ENCODE measurements at regions not wholly inside any gene's neighbourhood (a gene's known extent, or its start where the extent isn't known, plus 50 kb on each side); places are given as distances from the start of the nearest gene placed in this dataset.

DNA sequence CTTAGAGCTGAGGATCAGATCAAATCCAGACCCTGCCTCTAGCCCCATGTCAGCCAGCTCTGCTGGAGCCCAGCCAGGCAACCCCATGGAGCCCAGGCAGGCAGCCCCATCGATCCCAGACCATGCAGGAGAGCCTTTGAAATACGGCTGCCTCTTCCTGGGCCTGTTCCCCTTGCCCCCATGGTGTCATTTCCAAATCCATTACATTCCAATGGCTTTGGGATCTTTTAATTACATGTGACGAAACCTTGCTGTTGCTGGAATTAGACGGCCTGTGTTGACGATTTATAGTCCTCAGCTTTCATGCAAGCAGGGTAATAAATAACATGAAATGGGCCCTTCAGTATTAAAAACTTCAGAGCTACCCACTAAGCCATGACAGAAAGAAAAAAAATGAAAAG lies 75.8 kb upstream of the SLC14A2 start:
- TF ChIP-seq, protein P1, sequence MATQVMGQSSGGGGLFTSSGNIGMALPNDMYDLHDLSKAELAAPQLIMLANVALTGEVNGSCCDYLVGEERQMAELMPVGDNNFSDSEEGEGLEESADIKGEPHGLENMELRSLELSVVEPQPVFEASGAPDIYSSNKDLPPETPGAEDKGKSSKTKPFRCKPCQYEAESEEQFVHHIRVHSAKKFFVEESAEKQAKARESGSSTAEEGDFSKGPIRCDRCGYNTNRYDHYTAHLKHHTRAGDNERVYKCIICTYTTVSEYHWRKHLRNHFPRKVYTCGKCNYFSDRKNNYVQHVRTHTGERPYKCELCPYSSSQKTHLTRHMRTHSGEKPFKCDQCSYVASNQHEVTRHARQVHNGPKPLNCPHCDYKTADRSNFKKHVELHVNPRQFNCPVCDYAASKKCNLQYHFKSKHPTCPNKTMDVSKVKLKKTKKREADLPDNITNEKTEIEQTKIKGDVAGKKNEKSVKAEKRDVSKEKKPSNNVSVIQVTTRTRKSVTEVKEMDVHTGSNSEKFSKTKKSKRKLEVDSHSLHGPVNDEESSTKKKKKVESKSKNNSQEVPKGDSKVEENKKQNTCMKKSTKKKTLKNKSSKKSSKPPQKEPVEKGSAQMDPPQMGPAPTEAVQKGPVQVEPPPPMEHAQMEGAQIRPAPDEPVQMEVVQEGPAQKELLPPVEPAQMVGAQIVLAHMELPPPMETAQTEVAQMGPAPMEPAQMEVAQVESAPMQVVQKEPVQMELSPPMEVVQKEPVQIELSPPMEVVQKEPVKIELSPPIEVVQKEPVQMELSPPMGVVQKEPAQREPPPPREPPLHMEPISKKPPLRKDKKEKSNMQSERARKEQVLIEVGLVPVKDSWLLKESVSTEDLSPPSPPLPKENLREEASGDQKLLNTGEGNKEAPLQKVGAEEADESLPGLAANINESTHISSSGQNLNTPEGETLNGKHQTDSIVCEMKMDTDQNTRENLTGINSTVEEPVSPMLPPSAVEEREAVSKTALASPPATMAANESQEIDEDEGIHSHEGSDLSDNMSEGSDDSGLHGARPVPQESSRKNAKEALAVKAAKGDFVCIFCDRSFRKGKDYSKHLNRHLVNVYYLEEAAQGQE (IDR thresholded peaks at IDR 0.05; ENCODE audit: insufficient read depth in 1 of 2, low read depth in 2 of 2, low read length in 1 of 2): no peak
- TF ChIP-seq, protein P2, sequence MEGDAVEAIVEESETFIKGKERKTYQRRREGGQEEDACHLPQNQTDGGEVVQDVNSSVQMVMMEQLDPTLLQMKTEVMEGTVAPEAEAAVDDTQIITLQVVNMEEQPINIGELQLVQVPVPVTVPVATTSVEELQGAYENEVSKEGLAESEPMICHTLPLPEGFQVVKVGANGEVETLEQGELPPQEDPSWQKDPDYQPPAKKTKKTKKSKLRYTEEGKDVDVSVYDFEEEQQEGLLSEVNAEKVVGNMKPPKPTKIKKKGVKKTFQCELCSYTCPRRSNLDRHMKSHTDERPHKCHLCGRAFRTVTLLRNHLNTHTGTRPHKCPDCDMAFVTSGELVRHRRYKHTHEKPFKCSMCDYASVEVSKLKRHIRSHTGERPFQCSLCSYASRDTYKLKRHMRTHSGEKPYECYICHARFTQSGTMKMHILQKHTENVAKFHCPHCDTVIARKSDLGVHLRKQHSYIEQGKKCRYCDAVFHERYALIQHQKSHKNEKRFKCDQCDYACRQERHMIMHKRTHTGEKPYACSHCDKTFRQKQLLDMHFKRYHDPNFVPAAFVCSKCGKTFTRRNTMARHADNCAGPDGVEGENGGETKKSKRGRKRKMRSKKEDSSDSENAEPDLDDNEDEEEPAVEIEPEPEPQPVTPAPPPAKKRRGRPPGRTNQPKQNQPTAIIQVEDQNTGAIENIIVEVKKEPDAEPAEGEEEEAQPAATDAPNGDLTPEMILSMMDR (IDR thresholded peaks at IDR 0.05): no peak

Data from Panc1 (cell line).